ENCODE measurements at regions not wholly inside any gene's neighbourhood (a gene's known extent, or its start where the extent isn't known, plus 50 kb on each side); places are given as distances from the start of the nearest gene placed in this dataset.

DNA sequence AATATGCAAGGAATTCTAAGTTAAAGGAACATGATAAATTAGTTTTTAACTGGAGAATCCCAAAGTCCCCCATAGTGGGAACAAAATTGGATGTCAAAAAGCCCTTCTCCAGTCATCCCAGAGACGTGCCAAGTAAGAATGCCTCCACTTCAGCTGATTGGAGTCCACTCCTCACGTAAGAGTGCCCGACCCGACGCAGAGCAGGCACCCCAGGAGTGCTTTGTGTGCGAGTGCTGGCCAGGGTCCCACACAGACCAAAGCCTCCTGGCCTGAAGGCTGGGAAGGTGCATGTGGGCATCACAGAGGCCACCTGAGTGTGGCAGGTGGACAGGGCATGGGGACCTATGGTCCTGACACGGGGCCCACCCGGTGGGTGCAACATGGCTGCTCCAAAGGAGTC, 183.5 kb downstream of the GLI2 start (continued):
- TF ChIP-seq PML (IDR thresholded peaks at IDR 0.05; ENCODE audit: low read length), result no peak
- no peak for TF ChIP-seq TAF1 (IDR thresholded peaks at IDR 0.05; ENCODE audit: borderline replicate concordance, low read depth, low read length)
- no peak for TF ChIP-seq ZNF207 (IDR thresholded peaks at IDR 0.05; ENCODE audit: borderline replicate concordance)
- TF ChIP-seq, protein P1, sequence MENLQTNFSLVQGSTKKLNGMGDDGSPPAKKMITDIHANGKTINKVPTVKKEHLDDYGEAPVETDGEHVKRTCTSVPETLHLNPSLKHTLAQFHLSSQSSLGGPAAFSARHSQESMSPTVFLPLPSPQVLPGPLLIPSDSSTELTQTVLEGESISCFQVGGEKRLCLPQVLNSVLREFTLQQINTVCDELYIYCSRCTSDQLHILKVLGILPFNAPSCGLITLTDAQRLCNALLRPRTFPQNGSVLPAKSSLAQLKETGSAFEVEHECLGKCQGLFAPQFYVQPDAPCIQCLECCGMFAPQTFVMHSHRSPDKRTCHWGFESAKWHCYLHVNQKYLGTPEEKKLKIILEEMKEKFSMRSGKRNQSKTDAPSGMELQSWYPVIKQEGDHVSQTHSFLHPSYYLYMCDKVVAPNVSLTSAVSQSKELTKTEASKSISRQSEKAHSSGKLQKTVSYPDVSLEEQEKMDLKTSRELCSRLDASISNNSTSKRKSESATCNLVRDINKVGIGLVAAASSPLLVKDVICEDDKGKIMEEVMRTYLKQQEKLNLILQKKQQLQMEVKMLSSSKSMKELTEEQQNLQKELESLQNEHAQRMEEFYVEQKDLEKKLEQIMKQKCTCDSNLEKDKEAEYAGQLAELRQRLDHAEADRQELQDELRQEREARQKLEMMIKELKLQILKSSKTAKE (IDR thresholded peaks at IDR 0.05; ENCODE audit: low read depth, poor library complexity, severe bottlenecking), result no peak
- TF ChIP-seq BMI1 (IDR thresholded peaks at IDR 0.05; ENCODE audit: borderline replicate concordance), result no peak
- no peak for TF ChIP-seq ZSCAN29 (IDR thresholded peaks at IDR 0.05)

DNA sequence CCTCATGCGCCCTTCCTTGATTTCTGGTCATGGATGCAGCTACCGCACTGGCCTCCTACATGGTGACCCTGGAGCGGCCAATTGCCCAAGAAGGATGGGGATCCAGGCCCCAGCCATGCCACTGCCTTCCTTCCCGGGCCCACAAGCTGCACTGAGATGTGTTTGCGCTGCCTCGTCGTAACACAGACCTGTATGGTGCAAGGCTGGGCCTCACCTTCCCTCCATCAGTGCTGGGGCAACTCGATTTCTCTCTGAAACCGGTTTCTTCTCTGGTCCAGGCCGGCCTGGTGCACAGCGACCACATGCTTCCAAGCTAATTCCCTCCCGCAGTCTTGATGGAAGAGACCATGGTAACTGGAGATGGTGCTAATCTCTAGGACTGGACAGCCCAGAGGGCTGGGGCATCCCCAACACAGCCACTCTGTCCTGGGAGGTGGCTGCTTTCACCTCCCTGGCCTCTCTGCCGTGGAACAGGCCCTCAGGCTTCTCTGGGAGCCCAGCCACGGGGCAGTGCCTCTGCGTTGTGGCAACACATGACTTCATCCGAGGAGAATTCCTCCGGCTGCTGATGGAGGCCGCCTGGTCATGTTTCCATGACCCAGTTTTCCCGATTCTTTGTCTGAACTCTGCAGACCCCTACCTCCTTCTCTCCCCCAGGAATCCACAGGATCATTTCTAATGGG, 184.2 kb downstream of the GLI2 start:
- H3K27me3 ChIP-seq (replicated peaks in 1 of 2; ENCODE audit: control insufficient read depth in 2 of 2, insufficient read depth in 2 of 2, low read length in 1 of 2), result no peaks in the 10 kb centered on the region; a peak in 2 of 4 replicates
- TF ChIP-seq SUZ12 (IDR thresholded peaks at IDR 0.05; ENCODE audit: unreplicated experiment) (no peak), RUNX3 (IDR thresholded peaks at IDR 0.05; ENCODE audit: low read length) (no peak), DPF2 (IDR thresholded peaks at IDR 0.05) (no peak), FOXK2 (IDR thresholded peaks at IDR 0.05) (no peak), STAT1 (conservative IDR thresholded peaks at IDR 0.05) (no peak), BMI1 (IDR thresholded peaks at IDR 0.05; ENCODE audit: borderline replicate concordance) (no peak), ZSCAN29 (IDR thresholded peaks at IDR 0.05) (no peak)
- TF ChIP-seq, protein P2, sequence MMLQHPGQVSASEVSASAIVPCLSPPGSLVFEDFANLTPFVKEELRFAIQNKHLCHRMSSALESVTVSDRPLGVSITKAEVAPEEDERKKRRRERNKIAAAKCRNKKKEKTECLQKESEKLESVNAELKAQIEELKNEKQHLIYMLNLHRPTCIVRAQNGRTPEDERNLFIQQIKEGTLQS (IDR thresholded peaks at IDR 0.05; ENCODE audit: borderline replicate concordance, extremely low read depth, low read depth, low read length), result no peak
- TF ChIP-seq, protein P3, sequence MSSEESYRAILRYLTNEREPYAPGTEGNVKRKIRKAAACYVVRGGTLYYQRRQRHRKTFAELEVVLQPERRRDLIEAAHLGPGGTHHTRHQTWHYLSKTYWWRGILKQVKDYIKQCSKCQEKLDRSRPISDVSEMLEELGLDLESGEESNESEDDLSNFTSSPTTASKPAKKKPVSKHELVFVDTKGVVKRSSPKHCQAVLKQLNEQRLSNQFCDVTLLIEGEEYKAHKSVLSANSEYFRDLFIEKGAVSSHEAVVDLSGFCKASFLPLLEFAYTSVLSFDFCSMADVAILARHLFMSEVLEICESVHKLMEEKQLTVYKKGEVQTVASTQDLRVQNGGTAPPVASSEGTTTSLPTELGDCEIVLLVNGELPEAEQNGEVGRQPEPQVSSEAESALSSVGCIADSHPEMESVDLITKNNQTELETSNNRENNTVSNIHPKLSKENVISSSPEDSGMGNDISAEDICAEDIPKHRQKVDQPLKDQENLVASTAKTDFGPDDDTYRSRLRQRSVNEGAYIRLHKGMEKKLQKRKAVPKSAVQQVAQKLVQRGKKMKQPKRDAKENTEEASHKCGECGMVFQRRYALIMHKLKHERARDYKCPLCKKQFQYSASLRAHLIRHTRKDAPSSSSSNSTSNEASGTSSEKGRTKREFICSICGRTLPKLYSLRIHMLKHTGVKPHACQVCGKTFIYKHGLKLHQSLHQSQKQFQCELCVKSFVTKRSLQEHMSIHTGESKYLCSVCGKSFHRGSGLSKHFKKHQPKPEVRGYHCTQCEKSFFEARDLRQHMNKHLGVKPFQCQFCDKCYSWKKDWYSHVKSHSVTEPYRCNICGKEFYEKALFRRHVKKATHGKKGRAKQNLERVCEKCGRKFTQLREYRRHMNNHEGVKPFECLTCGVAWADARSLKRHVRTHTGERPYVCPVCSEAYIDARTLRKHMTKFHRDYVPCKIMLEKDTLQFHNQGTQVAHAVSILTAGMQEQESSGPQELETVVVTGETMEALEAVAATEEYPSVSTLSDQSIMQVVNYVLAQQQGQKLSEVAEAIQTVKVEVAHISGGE (CRISPR knock-in tag; IDR thresholded peaks at IDR 0.05), result no peak
- ChIA-PET RAD21 (ENCODE audit: unreplicated experiment) (no interaction called here), SMC1A (ENCODE audit: uncharacterized antibody, unreplicated experiment) (no interaction called here), CTCF (no interaction called here), POLR2A (no interaction called here)
- intact Hi-C loops (cut with micrococcal nuclease; ENCODE audit: unreplicated experiment), result no loop called here
- no peak overlapping the region for H3K9ac ChIP-seq (ENCODE audit: control insufficient read depth, insufficient read depth, low read length)
- H3K4me3 ChIP-seq, result no peak overlapping the region
- H3K36me3 ChIP-seq (ENCODE audit: control insufficient read depth in 2 of 2, insufficient read depth in 2 of 2, low read length in 1 of 2), result no peaks in the 10 kb centered on the region
- no peak overlapping the region for H2AFZ ChIP-seq (ENCODE audit: control insufficient read depth, low read depth, low read length)
- no peak overlapping the region for H3K27ac ChIP-seq (ENCODE audit: control insufficient read depth, insufficient read depth)
- no peaks in the 10 kb centered on the region for H4K20me1 ChIP-seq (ENCODE audit: control insufficient read depth, insufficient read depth)
- no peaks in the 10 kb centered on the region for H3K79me2 ChIP-seq (ENCODE audit: control insufficient read depth, insufficient read depth, low read length)
- in situ Hi-C loops (cut with MboI), result loop anchor here (5.0 kb wide), 1 partner anchor 47 kb away; no protein-coding TSS in a partner anchor
- 24% methylated on average over 19 of the region's 19 CpGs for WGBS (ENCODE audit: insufficient coverage, insufficient replicate concordance, low lambda C conversion rate, missing lambda C conversion rate)
- FAIRE-seq, result no peak
- H3K9me3 ChIP-seq (replicated peaks; ENCODE audit: control insufficient read depth, insufficient read depth, low read length), result no peaks in the 10 kb centered on the region
- BruUV-seq (replicated peaks), result no TSS peak
- no peaks in the 10 kb centered on the region for H3K4me1 ChIP-seq (ENCODE audit: control insufficient read depth, insufficient read depth, low read length)
- H3K4me2 ChIP-seq (ENCODE audit: control insufficient read depth, insufficient read depth), result no peak overlapping the region
- DNase-seq (ENCODE audit: low read depth, low spot score), result no peak
- no peak for ATAC-seq
